Activated naive CD4-positive, alpha-beta T cell treated with anti-CD3 and anti-CD28 coated beads for 36 hours (primary cell): ENCODE measurements at regions not wholly inside any gene's neighbourhood (a gene's known extent, or its start where the extent isn't known, plus 50 kb on each side); places are given as distances from the start of the nearest gene placed in this dataset.

Source experiments
- CTCF ChIA-PET: fragments of 350-600 bp; sonication (Branson Sonifier 250); formaldehyde crosslinking; loops from one replicate; lab custom pipeline; 2021; ENCODE audit warnings: antibody characterized with exemption; lab: Charles Lee
- DNase-seq: peaks from one replicate; pipeline ENCODE4 v3.0.0-alpha.2; 2020
- H3K27ac Mint-ChIP-seq: one replicate; pipeline ENCODE4 v1.8.0; 2021; ENCODE audit warnings: mild to moderate bottlenecking, mixed read lengths
- H3K27me3 Mint-ChIP-seq: one replicate; pipeline ENCODE4 v1.8.0; 2021; ENCODE audit warnings: low read depth, mixed read lengths
- H3K36me3 Mint-ChIP-seq: one replicate; pipeline ENCODE4 v1.8.0; 2021; ENCODE audit warnings: low read depth, mixed read lengths
- H3K4me1 Mint-ChIP-seq: one replicate; pipeline ENCODE4 v1.8.0; 2021; ENCODE audit warnings: low read depth, mixed read lengths
- H3K4me3 Mint-ChIP-seq: one replicate; pipeline ENCODE4 v1.8.0; 2021; ENCODE audit warnings: mild to moderate bottlenecking, moderate library complexity, mixed read lengths
- H3K9me3 Mint-ChIP-seq: one replicate; pipeline ENCODE4 v1.8.0; 2021; ENCODE audit warnings: mixed read lengths
- intact Hi-C: fragments of 100-400 bp; cut with micrococcal nuclease; formaldehyde crosslinking; loops from one replicate; pipeline ENCODE4 v1.15.1; 2023

- CTCF ChIA-PET: no interaction called here
- Mint-ChIP-seq H3K4me3 (no peak overlapping the region), H3K27me3 (no peaks in the 10 kb centered on the region), H3K36me3 (no peaks in the 10 kb centered on the region), H3K9me3 (no peaks in the 10 kb centered on the region), H3K4me1 (no peaks in the 10 kb centered on the region), H3K27ac (no peak overlapping the region)
- DNase-seq: no peak
- intact Hi-C loops: no loop called here
Measured at GRCh38 chr7:110105307-110105706, 985.6 kb upstream of the LRRN3 start.

DNA sequence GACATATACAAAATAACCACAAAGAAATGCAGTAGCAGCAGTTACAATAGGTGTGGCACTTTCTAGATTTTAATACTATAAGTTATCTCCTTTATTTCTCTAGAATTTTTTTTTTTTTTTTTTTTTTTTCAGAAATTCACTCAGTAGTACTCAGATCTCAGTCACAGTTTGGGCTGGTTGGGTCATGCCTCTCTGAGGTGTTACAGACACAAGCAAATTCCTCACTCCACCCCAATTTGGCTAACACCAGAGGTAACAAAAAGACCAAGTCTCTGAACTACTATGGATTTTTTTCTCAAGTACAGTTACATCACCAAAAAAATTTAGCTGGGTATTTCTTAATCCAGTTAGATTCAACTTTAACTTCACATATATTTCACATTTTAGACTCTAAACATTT lies 985.1 kb upstream of the LRRN3 start:
- no peak overlapping the region for H3K4me3 Mint-ChIP-seq
- CTCF ChIA-PET: no interaction called here
- H3K36me3 Mint-ChIP-seq: no peaks in the 10 kb centered on the region
- no peak for DNase-seq
- no peaks in the 10 kb centered on the region for H3K27me3 Mint-ChIP-seq
- H3K27ac Mint-ChIP-seq: no peak overlapping the region
- intact Hi-C loops: no loop called here
- no peaks in the 10 kb centered on the region for H3K4me1 Mint-ChIP-seq
- H3K9me3 Mint-ChIP-seq: no peaks in the 10 kb centered on the region

DNA sequence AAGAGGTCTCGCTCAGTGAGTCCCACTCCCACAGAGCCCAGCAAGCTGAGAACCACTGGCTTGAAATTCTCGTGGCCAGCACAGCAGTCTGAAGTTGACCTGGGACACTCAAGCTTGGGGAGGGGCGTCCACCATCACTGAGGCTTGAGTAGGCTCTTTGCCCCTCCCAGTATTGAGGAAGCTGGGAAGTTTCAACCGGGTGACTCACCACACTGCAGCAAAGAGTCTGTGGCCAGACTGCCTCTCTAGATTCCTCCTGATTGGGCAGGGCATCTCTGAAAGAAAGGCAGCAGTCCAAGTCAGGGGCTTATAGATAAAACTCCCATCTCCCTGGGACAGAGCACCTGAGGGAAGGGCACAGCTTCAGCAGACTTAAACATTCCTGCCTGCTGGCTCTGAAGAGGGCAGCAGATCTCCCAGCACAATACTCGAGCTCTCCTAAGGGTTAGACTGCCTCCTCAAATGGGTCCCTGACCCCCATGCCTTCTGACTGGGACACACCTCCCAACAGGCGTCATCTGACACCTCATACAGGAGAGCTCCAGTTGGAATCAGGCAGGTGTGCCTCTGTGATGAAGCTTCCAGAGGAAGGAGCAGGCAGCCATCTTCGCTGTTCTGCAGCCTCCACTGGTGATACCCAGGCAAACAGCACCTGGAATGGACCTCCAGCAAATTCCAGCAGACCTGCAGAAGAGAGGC lies 970.9 kb upstream of the LRRN3 start:
- no peak overlapping the region for H3K4me3 Mint-ChIP-seq
- DNase-seq: no peak
- no peaks in the 10 kb centered on the region for H3K4me1 Mint-ChIP-seq
- peaks cover 11% of the 10 kb centered on the region for H3K27me3 Mint-ChIP-seq
- peaks cover 18% of the 10 kb centered on the region for H3K9me3 Mint-ChIP-seq
- CTCF ChIA-PET: no interaction called here
- H3K36me3 Mint-ChIP-seq: peaks cover 3% of the 10 kb centered on the region
- no peak overlapping the region for H3K27ac Mint-ChIP-seq
- intact Hi-C loops: no loop called here

GRCh38 chr7:110129159-110129558 lies 961.8 kb upstream of the LRRN3 start:
- intact Hi-C loops: no loop called here
- no peak for DNase-seq
- Mint-ChIP-seq H3K4me1 (no peaks in the 10 kb centered on the region), H3K36me3 (no peaks in the 10 kb centered on the region), H3K27me3 (no peaks in the 10 kb centered on the region), H3K9me3 (no peaks in the 10 kb centered on the region), H3K27ac (no peak overlapping the region), H3K4me3 (no peak overlapping the region)
- CTCF ChIA-PET: no interaction called here

GRCh38 chr7:110130669-110131068 lies 960.3 kb upstream of the LRRN3 start:
- Mint-ChIP-seq H3K9me3 (no peaks in the 10 kb centered on the region), H3K4me1 (no peaks in the 10 kb centered on the region), H3K27me3 (no peaks in the 10 kb centered on the region), H3K36me3 (no peaks in the 10 kb centered on the region), H3K27ac (no peak overlapping the region), H3K4me3 (no peak overlapping the region)
- intact Hi-C loops: no loop called here
- CTCF ChIA-PET: no interaction called here
- no peak for DNase-seq

GRCh38 chr7:110131344-110131743 lies 959.6 kb upstream of the LRRN3 start:
- no peak for DNase-seq
- H3K4me3 Mint-ChIP-seq: no peak overlapping the region
- H3K27me3 Mint-ChIP-seq: no peaks in the 10 kb centered on the region
- no peaks in the 10 kb centered on the region for H3K4me1 Mint-ChIP-seq
- H3K9me3 Mint-ChIP-seq: no peaks in the 10 kb centered on the region
- CTCF ChIA-PET: no interaction called here
- no peaks in the 10 kb centered on the region for H3K36me3 Mint-ChIP-seq
- intact Hi-C loops: no loop called here
- no peak overlapping the region for H3K27ac Mint-ChIP-seq

GRCh38 chr7:110139056-110139455 lies 951.9 kb upstream of the LRRN3 start:
- no peaks in the 10 kb centered on the region for H3K4me1 Mint-ChIP-seq
- no peaks in the 10 kb centered on the region for H3K36me3 Mint-ChIP-seq
- no peak overlapping the region for H3K4me3 Mint-ChIP-seq
- DNase-seq: no peak
- peaks cover 2% of the 10 kb centered on the region for H3K27me3 Mint-ChIP-seq
- peaks cover 2% of the 10 kb centered on the region for H3K9me3 Mint-ChIP-seq
- CTCF ChIA-PET: no interaction called here
- intact Hi-C loops: no loop called here
- H3K27ac Mint-ChIP-seq: no peak overlapping the region

- Mint-ChIP-seq H3K4me3 (no peak overlapping the region), H3K9me3 (no peaks in the 10 kb centered on the region), H3K36me3 (no peaks in the 10 kb centered on the region), H3K27ac (no peak overlapping the region), H3K4me1 (no peaks in the 10 kb centered on the region), H3K27me3 (peaks cover 2% of the 10 kb centered on the region)
- intact Hi-C loops: no loop called here
- CTCF ChIA-PET: no interaction called here
- DNase-seq: no peak
Measured at GRCh38 chr7:110142939-110143526, 947.9 kb upstream of the LRRN3 start.

GRCh38 chr7:110144599-110144998 lies 946.3 kb upstream of the LRRN3 start:
- intact Hi-C loops: no loop called here
- CTCF ChIA-PET: no interaction called here
- peaks cover 4% of the 10 kb centered on the region for H3K27me3 Mint-ChIP-seq
- no peak overlapping the region for H3K4me3 Mint-ChIP-seq
- no peaks in the 10 kb centered on the region for H3K4me1 Mint-ChIP-seq
- no peaks in the 10 kb centered on the region for H3K9me3 Mint-ChIP-seq
- no peaks in the 10 kb centered on the region for H3K36me3 Mint-ChIP-seq
- DNase-seq: no peak
- H3K27ac Mint-ChIP-seq: no peak overlapping the region

GRCh38 chr7:110148054-110148453 lies 942.9 kb upstream of the LRRN3 start:
- no peaks in the 10 kb centered on the region for H3K9me3 Mint-ChIP-seq
- no peak overlapping the region for H3K4me3 Mint-ChIP-seq
- no peak for DNase-seq
- CTCF ChIA-PET: no interaction called here
- no peaks in the 10 kb centered on the region for H3K4me1 Mint-ChIP-seq
- H3K36me3 Mint-ChIP-seq: no peaks in the 10 kb centered on the region
- H3K27me3 Mint-ChIP-seq: peaks cover 4% of the 10 kb centered on the region
- no peak overlapping the region for H3K27ac Mint-ChIP-seq
- intact Hi-C loops: no loop called here

DNA sequence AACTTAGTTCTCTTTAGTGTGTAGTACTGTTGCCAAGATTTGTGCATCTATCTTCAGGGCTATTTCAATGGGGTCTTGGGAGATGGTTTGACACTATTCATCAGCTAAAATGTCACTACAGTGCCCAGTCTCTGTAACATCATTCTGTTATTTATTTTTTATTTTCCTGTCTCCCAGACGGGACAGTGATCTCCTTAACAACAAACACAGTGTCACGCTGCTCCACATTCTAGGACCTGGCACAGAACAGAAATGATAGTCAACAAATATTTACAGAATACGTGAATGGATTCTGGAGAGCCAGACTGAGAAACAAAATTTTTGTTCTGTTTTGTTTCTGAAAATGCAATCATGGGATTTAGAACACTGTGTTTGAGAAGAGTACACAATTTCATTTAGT lies 937.7 kb upstream of the LRRN3 start:
- H3K4me1 Mint-ChIP-seq: no peaks in the 10 kb centered on the region
- no peak overlapping the region for H3K4me3 Mint-ChIP-seq
- H3K27me3 Mint-ChIP-seq: peaks cover 10% of the 10 kb centered on the region
- no peaks in the 10 kb centered on the region for H3K9me3 Mint-ChIP-seq
- CTCF ChIA-PET: no interaction called here
- H3K27ac Mint-ChIP-seq: no peak overlapping the region
- no peak for DNase-seq
- no peaks in the 10 kb centered on the region for H3K36me3 Mint-ChIP-seq
- intact Hi-C loops: no loop called here

- intact Hi-C loops: no loop called here
- DNase-seq: no peak
- H3K27me3 Mint-ChIP-seq: peaks cover 6% of the 10 kb centered on the region
- no peaks in the 10 kb centered on the region for H3K4me1 Mint-ChIP-seq
- CTCF ChIA-PET: no interaction called here
- H3K4me3 Mint-ChIP-seq: no peak overlapping the region
- no peak overlapping the region for H3K27ac Mint-ChIP-seq
- H3K36me3 Mint-ChIP-seq: no peaks in the 10 kb centered on the region
- no peaks in the 10 kb centered on the region for H3K9me3 Mint-ChIP-seq
Measured at GRCh38 chr7:110156511-110156910, 934.4 kb upstream of the LRRN3 start.

DNA sequence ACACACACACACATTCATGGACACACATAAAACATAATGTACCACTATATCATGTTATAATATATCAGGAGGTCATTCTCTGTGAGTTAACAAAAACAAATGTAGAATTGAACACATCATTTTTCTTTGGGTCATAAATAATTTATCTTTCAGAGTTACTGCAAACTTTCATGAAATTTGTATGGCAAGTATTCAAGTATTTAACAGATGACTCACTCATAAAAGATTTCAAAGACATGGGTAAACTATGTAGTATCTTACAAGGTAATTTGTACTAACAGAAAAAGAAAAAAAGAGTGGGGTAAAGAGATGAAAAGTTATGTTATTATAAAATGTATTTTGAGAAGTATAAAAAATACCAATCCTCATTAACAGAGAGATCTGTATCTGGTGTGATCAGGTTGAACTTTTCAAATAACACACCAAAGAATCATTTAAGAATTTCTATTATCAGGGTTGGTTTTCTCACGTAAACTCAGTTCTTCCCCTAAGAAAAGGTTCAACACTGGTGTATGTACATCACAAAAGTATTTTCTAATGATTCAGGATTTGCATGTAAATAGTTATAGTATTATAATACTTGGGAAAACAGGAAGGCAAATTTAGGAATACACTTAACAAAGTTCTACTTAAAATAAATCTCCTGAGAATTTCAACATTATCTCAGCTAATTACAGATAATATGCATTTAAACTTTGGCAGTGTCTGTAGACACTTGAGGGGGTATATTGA lies 933.1 kb upstream of the LRRN3 start:
- Mint-ChIP-seq H3K4me1 (no peaks in the 10 kb centered on the region), H3K4me3 (no peak overlapping the region), H3K27ac (no peak overlapping the region), H3K36me3 (no peaks in the 10 kb centered on the region), H3K27me3 (peaks cover 6% of the 10 kb centered on the region), H3K9me3 (no peaks in the 10 kb centered on the region)
- CTCF ChIA-PET: no interaction called here
- intact Hi-C loops: no loop called here
- no peak for DNase-seq
